GM12891 (cell line): ENCODE measurements at regions not wholly inside any gene's neighbourhood (a gene's known extent, or its start where the extent isn't known, plus 50 kb on each side); places are given as distances from the start of the nearest gene placed in this dataset.

Experiments used
- POLR2A ChIP-seq: IDR thresholded peaks from 2 replicates; pipeline ENCODE4 v1.6.1; 2011; ENCODE audit warnings: low read depth, low read length, control low read depth
- POLR2AphosphoS5 ChIP-seq: IDR thresholded peaks from 2 replicates; pipeline ENCODE4 v1.6.1; 2011; ENCODE audit warnings: low read depth, low read length, control low read depth
- TAF1 ChIP-seq: IDR thresholded peaks from 2 replicates; pipeline ENCODE4 v1.6.1; 2011; ENCODE audit warnings: low read depth, low read length, control low read depth

DNA sequence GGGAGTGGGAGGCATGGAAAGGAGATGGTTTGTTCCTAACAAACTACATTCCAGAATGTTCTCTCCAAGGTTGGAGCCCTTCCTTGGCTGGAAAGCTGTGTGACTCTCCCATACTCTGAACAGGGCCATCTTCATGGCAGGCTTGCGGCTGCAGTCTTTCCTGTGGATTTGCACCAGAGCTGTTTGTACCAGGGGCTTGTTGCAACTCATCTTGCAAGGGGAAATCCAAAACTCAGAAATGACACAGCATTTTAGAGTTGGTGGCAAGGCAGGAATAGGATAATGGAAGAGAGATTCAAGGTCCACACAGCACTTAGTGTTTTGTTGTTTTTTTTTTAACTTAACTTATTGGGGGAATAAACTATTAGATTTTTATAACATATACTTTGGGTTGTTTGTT, 73.7 kb upstream of the ZNF516 start:
- TF ChIP-seq POLR2AphosphoS5 (no peak), POLR2A (no peak), TAF1 (no peak)
